RWPE1 (cell line): ENCODE measurements at regions not wholly inside any gene's neighbourhood (a gene's known extent, or its start where the extent isn't known, plus 50 kb on each side); places are given as distances from the start of the nearest gene placed in this dataset.
"Not testable (repeated sequence)": the region's sequence is repeated elsewhere in the genome, so short reads cannot be mapped to it uniquely, and the experiment has no call there.

Experiments
- CTCF ChIA-PET: fragments of 350-600 bp; sonication (Branson Sonifier 250); formaldehyde crosslinking; extraction: SDS; loops from one replicate; lab custom pipeline; 2021; lab: Yijun Ruan, JAX
- POLR2A ChIA-PET: fragments of 400-600 bp; formaldehyde crosslinking; extraction: SDS; loops from one replicate; lab custom pipeline; 2020; ENCODE audit warnings: antibody characterized with exemption; ENCODE audit not compliant: low non-redundant PET; lab: Yijun Ruan, JAX
- DNase-seq: peaks from one replicate; pipeline ENCODE4 v3.0.0; 2012; ENCODE audit warnings: low spot score
- H3K27ac ChIP-seq: fragments of 450-650 bp; 2 replicates; pipeline ENCODE4 v1.5.1; 2017
- TF ChIP-seq, protein P1 (sequence below): fragments of 450-650 bp; conservative IDR thresholded peaks from 2 replicates; pipeline ENCODE4 v1.5.1; 2017; ENCODE audit warnings: low read depth, mild to moderate bottlenecking

DNA sequence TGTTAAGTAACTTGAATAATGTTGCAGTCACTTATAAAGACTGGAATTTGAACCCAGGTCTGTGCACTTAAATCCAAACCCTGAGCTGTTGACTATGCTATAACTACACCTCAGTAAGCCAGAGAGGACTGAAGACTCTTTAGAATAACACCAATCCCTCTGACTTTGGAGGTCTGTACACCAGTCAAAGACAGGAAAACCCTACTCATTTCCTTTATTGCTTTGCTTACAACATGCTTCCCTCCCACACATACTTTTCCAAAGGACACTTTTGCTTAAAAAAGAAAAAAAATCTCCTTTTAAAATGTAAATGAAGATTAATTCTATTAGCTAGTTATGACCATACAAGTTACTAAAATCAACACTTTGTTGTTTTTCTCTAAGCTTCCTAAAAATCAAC lies 184.7 kb upstream of the KCTD7 start:
- no peak overlapping the region for H3K27ac ChIP-seq
- CTCF ChIA-PET = interaction anchor here (0.7 kb wide), 1 partner anchor 30 kb away, joined by 3 read pairs; no protein-coding TSS in a partner anchor
- POLR2A ChIA-PET = no interaction called here
- TF ChIP-seq, protein P1, sequence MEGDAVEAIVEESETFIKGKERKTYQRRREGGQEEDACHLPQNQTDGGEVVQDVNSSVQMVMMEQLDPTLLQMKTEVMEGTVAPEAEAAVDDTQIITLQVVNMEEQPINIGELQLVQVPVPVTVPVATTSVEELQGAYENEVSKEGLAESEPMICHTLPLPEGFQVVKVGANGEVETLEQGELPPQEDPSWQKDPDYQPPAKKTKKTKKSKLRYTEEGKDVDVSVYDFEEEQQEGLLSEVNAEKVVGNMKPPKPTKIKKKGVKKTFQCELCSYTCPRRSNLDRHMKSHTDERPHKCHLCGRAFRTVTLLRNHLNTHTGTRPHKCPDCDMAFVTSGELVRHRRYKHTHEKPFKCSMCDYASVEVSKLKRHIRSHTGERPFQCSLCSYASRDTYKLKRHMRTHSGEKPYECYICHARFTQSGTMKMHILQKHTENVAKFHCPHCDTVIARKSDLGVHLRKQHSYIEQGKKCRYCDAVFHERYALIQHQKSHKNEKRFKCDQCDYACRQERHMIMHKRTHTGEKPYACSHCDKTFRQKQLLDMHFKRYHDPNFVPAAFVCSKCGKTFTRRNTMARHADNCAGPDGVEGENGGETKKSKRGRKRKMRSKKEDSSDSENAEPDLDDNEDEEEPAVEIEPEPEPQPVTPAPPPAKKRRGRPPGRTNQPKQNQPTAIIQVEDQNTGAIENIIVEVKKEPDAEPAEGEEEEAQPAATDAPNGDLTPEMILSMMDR = no peak
- no peak for DNase-seq

DNA sequence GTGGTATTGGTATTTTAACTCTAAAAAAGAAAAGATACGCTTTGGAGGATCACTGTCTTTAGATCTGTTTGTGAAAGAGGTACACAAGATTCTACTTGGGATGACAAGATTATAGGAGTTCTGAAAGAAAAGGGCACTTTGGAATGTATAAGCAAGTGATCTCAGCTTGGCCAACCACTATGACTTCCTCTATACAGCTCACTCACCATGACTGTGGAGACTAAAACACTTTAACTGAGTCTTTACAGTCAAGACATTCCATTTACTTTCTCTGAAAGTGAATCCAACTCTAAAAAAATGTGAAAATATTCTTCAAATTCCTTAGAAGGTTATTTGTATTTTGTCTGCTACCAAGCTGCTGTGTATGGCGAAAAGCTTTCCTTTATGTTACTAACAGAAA lies 181.7 kb upstream of the KCTD7 start:
- CTCF ChIA-PET = interaction anchor here (0.6 kb wide), 1 partner anchor 268 kb away, joined by 3 read pairs; no protein-coding TSS in a partner anchor
- POLR2A ChIA-PET, DNase-seq, H3K27ac ChIP-seq: not testable (repeated sequence)

DNA sequence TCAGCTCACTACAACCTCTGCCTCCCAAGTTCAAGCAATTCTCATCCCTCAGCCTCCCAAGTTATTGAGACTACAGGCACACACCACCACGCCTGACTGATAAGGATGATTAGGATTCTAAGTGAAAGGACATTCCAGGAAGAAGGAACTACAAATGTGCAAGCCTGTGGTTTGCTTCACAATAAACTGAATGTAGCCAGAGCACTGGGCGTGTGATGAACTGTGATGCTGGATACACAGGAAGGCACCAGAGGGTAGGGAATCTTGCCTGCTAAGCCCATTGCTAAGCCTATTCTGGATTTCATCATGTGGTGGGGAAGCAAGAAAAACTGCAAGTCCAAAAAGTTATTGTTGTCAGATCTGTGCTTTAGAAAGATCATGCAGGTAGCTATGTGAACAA lies 177.9 kb upstream of the KCTD7 start:
- H3K27ac ChIP-seq, DNase-seq, POLR2A ChIA-PET, CTCF ChIA-PET: not testable (repeated sequence)

DNA sequence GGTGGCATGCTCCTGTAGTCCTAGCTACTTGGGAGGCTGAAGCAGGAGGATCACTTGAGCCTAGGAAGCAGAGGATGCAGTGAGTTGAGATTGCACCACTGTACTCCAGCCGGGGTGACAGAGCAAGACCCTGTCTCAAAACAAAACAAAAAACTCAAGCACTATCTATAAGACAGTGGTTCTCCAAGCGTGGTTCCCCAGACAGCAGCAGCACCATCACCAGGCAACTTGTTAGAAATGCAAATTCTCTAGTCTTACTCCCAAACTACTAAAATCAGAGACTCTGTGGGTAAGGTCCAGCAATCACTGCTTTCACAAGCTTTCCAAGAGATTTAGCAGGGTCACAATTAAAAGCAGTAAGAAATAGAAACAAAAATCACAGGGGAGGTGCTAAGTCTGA lies 177.0 kb upstream of the KCTD7 start:
- CTCF ChIA-PET, DNase-seq, H3K27ac ChIP-seq: not testable (repeated sequence)
- POLR2A ChIA-PET = interaction anchor here (0.6 kb wide), 1 partner anchor 213 kb away, joined by 5 read pairs; no protein-coding TSS in a partner anchor

DNA sequence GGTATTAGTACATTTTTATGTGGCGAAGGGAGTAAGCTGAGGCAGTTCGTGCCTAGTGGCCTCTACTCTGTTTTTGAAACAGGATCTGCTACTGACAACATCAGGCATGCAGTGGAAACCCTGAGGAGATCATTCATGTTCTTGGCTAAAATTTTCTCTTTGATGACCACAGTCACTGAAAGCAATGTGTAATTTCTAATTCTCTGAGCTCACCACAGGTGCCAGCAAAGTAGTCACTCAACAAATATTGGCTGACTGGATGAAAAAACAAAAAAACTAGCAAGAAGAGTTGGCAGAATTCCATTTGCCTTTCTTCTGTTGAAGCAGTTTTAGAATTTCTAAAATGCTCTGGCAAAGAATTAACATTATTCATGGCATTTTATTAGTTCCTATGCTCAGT lies 176.5 kb upstream of the KCTD7 start:
- ChIA-PET CTCF (interaction anchor here (0.6 kb wide), 1 partner anchor 18 kb away, joined by 6 read pairs; no protein-coding TSS in a partner anchor), POLR2A (no interaction called here)
- TF ChIP-seq, protein P1 = no peak
- no peak for DNase-seq
- no peak overlapping the region for H3K27ac ChIP-seq

DNA sequence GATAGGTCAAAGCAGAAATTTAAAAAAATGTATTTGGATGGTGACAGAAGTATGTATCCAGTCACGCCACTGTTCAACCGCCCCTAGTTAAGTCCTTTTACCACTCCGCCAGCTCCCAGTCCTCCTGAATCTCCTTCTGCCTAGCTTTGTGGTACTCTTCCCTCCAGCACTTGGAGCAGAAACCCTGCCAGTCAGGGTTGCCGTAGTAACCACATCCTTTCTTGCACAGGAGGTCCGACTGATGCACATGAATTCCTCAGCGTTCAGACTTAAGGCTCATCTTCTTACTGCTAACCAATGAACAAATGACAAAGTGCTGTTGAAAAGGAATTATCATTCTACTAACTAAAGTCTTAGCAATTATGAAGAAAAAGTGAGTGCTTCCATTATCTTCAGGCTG lies 175.3 kb upstream of the KCTD7 start:
- POLR2A ChIA-PET = no interaction called here
- no peak for DNase-seq
- CTCF ChIA-PET = no interaction called here
- no peak overlapping the region for H3K27ac ChIP-seq
- TF ChIP-seq, protein P1 = no peak

DNA sequence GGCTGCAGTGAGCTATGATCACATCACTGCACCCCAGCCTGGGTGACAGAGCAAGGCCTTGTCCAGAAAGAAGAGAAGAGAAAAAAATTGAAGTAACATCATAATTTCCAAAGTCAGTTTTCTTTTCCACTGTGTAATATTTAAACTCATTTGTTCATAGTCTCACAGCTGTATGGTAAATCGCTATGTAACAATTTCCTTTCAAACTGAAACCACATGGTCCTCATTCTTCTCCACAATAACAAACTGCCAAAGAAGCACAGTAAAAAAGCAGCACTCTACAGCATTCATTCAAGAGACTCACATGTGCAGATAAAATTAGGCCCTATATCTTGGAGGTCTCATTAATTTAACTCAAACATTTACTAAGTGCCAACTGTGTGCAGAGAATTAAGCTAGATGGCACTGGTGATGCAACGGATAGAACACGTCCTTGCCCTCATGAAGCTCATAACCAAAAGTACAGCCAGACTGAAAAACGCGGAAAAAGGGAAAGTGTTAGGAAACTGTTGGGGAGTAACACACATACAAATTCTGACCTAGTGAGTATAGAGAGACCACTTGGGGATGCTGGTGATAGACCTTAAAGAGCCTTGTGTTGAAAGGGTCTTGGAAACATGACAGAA lies 174.0 kb upstream of the KCTD7 start:
- DNase-seq = no peak
- no peak overlapping the region for H3K27ac ChIP-seq
- POLR2A ChIA-PET = no interaction called here
- TF ChIP-seq, protein P1 = no peak
- CTCF ChIA-PET = interaction anchor here (0.7 kb wide), 1 partner anchor 14 kb away, joined by 3 read pairs; no protein-coding TSS in a partner anchor

DNA sequence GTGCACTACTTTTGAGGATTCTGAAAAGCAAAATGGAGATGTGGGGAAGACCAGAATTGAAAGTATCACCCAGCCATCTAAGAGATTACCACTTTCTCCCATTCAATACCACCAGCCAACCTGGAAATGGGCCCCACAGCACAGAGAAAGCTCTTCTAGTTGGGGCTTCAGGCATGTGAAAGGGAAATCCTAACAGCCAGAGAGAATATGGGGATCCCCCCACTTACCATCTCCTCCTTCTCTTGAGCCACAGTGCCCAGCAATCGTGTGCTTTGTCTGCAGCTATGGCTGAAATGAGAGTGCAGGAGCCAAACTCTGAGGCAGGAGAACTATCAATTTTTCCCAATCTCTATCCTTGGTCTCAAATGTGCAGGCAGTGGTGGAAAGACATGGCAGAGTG lies 173.2 kb upstream of the KCTD7 start:
- POLR2A ChIA-PET, CTCF ChIA-PET, DNase-seq, H3K27ac ChIP-seq: not testable (repeated sequence)

DNA sequence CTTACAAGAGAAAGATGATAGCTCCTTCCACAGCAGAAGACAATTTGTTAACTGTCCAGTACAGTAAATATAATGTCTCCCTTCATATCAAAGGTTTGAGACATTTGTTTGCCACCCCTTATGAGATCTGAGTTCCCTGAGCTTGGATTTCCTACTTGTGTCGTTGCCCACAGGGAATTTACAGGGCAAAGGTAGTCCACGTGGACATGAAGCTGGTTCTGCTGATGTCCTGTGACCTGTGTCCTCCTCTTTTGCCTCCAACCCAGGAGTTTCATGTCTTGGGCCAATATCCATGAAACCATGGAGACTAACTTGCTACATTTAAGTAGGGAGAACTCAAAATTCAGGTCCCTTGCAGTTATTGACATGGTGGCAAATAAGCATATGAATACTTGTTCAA lies 172.2 kb upstream of the KCTD7 start:
- CTCF ChIA-PET, DNase-seq, POLR2A ChIA-PET: not testable (repeated sequence)

DNA sequence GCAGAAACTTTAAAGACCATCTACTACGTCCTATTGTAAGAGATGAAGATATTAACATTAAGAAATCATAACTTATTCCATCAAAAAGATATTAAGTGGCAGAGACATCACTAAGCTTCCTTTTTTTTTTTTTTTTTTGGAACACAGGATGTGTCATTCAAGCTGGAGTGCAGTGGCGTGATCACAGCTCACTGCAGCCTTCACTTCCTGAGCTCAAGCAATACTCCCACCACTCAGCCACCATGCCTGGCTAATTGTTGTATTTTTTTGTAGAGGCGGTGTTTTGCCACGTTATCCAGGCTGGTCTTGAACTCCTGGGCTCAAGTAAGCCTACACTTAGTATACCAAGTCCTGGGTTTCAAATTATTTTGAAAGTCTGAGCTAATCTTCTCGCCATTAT lies 169.7 kb upstream of the KCTD7 start:
- POLR2A ChIA-PET, H3K27ac ChIP-seq, CTCF ChIA-PET, DNase-seq: not testable (repeated sequence)

More for the DNA sequence above, 172.2 kb upstream of the KCTD7 start:
- not testable (repeated sequence) for H3K27ac ChIP-seq

DNA sequence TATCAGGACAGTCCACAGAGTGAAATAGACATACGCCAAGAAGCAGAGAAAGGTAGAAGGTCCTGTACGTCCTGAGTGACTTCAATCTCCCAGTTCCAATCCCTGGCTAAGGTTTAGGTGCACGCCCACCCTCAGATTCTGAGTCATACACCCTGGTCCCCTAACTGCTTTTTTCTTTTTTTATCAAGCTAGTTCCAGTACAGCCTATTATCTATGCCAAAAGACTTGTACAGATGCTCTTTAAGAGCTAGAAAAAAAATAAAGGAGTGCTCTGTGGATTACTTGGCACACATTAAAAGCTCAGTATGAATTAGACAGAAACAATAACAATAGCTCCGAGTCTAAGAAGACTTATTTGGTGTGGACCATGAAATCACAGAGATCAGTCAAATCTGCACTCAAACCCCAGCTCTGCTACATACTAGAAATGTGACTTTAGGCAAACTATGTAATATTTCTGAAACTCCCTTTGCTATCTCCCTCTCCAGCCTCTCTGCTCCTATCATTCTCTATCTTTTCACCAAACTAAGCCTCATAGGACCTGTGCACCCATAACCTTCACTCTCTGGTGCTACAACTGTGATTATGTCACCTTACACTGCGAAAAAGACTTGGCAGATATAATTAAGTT lies 168.8 kb upstream of the KCTD7 start:
- CTCF ChIA-PET, DNase-seq, POLR2A ChIA-PET, H3K27ac ChIP-seq: not testable (repeated sequence)
